HFFc6 (cell line): ENCODE measurements at regions not wholly inside any gene's neighbourhood (a gene's known extent, or its start where the extent isn't known, plus 50 kb on each side); places are given as distances from the start of the nearest gene placed in this dataset.

ENCODE experiments used
- DNase-seq: peaks from one replicate; pipeline ENCODE4 v3.0.0-alpha.2; 2018
- H3K27ac Mint-ChIP-seq: 2 replicates; pipeline ENCODE4 v1.8.0; 2020; ENCODE audit warnings: mild to moderate bottlenecking, mixed read lengths
- H3K27me3 Mint-ChIP-seq: 2 replicates; pipeline ENCODE4 v1.8.0; 2021; ENCODE audit warnings: mild to moderate bottlenecking, moderate library complexity, mixed read lengths; ENCODE audit not compliant: insufficient read depth
- H3K36me3 Mint-ChIP-seq: 2 replicates; pipeline ENCODE4 v1.8.0; 2021; ENCODE audit warnings: low read depth, mixed read lengths
- H3K4me1 Mint-ChIP-seq: 2 replicates; pipeline ENCODE4 v1.8.0; 2020; ENCODE audit warnings: low read depth, mixed read lengths
- H3K4me3 Mint-ChIP-seq: 2 replicates; pipeline ENCODE4 v1.8.0; 2020; ENCODE audit warnings: mild to moderate bottlenecking, moderate library complexity, mixed read lengths
- H3K9me3 Mint-ChIP-seq: 2 replicates; pipeline ENCODE4 v1.8.0; 2020; ENCODE audit warnings: mild to moderate bottlenecking, mixed read lengths
- CTCF ChIP-seq: fragments of 200-600 bp; sonication (generic); IDR thresholded peaks from 2 replicates; pipeline ENCODE4 v1.5.0; 2021; ENCODE audit warnings: antibody characterized with exemption, mild to moderate bottlenecking

DNA sequence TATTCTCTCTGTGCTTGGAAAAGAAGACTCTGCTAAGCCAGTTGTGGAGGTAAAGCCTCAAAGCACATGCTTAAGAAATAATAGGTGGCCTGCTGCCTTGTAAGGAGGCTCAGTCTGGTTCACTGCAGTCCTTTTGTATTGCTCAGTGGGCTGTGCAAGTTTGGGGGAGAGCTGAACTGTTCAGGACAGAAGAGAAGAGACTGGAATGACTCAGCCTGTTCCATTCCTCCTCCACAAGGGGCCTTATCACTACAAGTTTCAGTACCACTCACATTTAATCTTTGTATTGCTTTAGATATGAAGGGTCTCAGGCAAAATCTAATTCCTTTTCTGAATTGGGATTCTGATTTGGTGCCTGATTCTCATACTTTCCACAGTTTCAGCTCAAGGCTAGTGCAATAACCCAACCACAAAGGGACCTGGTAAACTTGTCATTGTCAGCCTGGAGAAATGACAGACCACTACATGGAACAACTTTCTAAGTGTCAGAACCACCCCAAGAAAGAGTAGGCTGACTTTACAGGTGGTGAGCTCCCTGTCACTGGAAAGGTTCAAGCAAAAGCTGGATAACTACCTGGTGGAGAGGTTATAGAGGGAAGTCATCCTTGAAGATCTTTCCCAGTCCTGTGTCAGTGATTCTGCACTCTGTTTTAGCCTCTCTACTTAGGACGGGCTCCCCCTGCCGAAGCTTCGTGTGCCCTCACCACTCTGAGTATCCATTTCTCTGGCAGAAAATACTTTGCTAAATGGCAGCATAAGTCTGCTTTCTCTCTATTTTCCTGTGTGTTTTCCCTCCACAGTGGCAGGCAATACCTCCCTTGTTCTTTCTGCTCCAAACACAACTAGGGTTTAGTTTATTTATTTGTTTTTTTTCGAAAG lies 162.9 kb upstream of the GJB5 start:
- Mint-ChIP-seq H3K27me3 (no peaks in the 10 kb centered on the region; the same call in none of the 2 replicates), H3K4me3 (no peak overlapping the region), H3K36me3 (no peaks in the 10 kb centered on the region), H3K9me3 (peaks cover 37% of the 10 kb centered on the region), H3K27ac (no peak overlapping the region), H3K4me1 (no peaks in the 10 kb centered on the region)
- peak; percentile 32; the same call in 1 of the 2 replicates for TF ChIP-seq CTCF
- DNase-seq: no peak

DNA sequence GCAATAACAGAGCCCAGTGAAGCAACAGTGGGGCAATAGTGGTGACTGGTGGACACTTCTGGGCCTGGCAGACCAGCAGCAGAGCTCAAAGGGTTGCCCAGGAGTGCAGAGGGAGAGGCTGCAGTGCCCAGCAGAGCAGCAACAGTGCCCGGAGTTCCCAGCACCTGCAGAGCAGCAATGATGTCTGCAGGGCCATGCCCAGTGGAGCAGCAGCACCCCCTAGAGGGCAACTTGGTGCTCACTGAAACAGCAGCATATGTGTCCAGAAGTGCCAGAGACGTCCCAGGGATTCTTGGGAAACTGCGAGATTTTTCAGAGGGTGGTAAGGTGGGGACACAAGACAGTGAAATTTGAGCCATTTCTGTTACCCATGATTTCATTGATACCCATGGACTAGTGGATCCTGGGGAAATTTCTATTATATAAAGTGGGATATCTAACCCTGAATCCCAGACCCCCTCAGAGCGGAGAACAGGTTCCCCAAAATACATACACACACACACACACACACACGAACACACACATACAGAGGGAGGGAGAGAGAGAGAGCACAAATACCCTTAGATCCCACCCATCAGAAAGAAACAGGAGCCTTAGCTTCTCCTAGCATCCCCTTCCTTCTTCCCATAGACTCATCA lies 156.9 kb upstream of the GJB5 start:
- Mint-ChIP-seq H3K27ac (no peak overlapping the region), H3K4me3 (no peak overlapping the region), H3K4me1 (no peaks in the 10 kb centered on the region), H3K36me3 (no peaks in the 10 kb centered on the region), H3K27me3 (peaks cover 2% of the 10 kb centered on the region; the same call in 1 of the 2 replicates), H3K9me3 (peaks cover 25% of the 10 kb centered on the region)
- peak; percentile 77 for TF ChIP-seq CTCF
- DNase-seq: peak; percentile 35

DNA sequence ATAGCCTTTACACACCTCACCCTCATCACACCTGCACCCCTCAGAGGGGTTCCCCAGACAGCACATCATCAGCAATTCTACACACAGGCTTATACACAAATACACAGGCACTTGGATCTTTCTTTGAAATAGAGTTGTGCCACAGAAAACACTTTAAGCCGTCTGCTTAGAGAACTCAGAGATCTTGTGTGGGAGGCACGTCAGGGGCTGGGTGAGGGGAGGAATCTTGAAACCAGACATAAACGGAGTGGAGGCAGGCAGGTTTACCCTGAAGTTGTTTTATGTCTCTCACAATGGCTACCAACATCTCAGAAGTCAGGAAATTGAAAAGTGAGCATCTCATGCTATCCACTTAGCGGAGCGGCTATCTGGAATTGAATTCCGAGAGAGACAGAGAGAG lies 151.9 kb upstream of the GJB5 start:
- no peak for TF ChIP-seq CTCF
- DNase-seq: no peak
- Mint-ChIP-seq H3K27ac (no peak overlapping the region), H3K4me1 (no peaks in the 10 kb centered on the region), H3K4me3 (no peak overlapping the region), H3K36me3 (no peaks in the 10 kb centered on the region), H3K27me3 (peaks cover 2% of the 10 kb centered on the region; the same call in 1 of the 2 replicates), H3K9me3 (peaks cover 27% of the 10 kb centered on the region)

GRCh38 chr1:34603594-34603993 lies 151.3 kb upstream of the GJB5 start:
- TF ChIP-seq CTCF: no peak
- H3K36me3 Mint-ChIP-seq: no peaks in the 10 kb centered on the region
- no peak overlapping the region for H3K4me3 Mint-ChIP-seq
- H3K27me3 Mint-ChIP-seq: peaks cover 2% of the 10 kb centered on the region; the same call in 1 of the 2 replicates
- H3K4me1 Mint-ChIP-seq: no peaks in the 10 kb centered on the region
- no peak overlapping the region for H3K27ac Mint-ChIP-seq
- H3K9me3 Mint-ChIP-seq: peaks cover 29% of the 10 kb centered on the region
- no peak for DNase-seq

- Mint-ChIP-seq H3K4me3 (no peak overlapping the region), H3K27me3 (no peaks in the 10 kb centered on the region), H3K9me3 (peaks cover 29% of the 10 kb centered on the region), H3K36me3 (no peaks in the 10 kb centered on the region; the same call in 1 of the 2 replicates), H3K27ac (no peak overlapping the region), H3K4me1 (no peaks in the 10 kb centered on the region)
- TF ChIP-seq CTCF: no peak
- DNase-seq: no peak
Observed at GRCh38 chr1:34606504-34606903, 148.3 kb upstream of the GJB5 start.
